ENCODE measurements at regions not wholly inside any gene's neighbourhood (a gene's known extent, or its start where the extent isn't known, plus 50 kb on each side); places are given as distances from the start of the nearest gene placed in this dataset.

DNA sequence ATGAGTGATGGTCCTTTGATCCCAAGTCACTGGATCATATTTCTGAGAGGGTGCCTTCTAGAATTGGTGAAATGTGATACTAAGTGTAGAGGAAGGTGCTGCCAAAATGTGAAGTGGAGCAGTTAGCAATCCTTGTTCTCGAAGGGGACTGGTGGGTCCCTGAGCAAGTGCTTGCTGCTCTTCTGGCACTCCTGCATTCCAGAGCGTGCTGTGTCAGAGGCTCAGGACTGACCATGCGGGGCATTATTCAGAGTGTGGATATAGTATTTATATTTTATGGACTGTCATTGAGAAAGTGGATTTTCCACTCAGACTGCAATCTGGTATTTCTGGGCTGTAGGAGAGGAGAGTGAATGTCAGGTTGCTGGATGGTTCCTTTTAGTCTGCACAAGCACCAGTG, 152.6 kb upstream of the KL start:
- DNase-seq, result no peak

GRCh38 chr13:32866921-32867320, 149.3 kb upstream of the KL start:
- DNase-seq, result no peak

GRCh38 chr13:32877491-32877890, 138.7 kb upstream of the KL start:
- no peak for DNase-seq

DNA sequence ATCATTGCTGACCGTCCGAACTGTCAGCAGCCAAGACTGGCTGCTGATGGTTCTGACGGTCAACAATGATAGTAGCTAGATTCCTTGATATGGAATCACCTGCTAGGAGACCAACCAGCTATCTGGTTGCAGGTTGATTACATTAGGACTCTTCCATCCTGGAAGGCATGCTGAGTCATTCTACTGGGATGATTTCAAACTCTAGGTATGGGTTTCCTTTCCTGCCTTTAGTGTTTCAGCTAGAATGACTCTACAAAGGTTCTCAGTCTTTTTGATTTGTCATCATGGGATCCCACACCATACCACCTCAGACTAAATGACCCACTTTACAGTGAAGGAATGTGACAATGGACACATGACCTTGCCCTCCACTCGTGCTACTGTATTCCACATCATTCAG, 138.1 kb upstream of the KL start:
- DNase-seq, result peak; percentile 27

- no peak for DNase-seq
These were observed 135.6 kb upstream of the KL start for GRCh38 chr13:32880636-32881035.

DNA sequence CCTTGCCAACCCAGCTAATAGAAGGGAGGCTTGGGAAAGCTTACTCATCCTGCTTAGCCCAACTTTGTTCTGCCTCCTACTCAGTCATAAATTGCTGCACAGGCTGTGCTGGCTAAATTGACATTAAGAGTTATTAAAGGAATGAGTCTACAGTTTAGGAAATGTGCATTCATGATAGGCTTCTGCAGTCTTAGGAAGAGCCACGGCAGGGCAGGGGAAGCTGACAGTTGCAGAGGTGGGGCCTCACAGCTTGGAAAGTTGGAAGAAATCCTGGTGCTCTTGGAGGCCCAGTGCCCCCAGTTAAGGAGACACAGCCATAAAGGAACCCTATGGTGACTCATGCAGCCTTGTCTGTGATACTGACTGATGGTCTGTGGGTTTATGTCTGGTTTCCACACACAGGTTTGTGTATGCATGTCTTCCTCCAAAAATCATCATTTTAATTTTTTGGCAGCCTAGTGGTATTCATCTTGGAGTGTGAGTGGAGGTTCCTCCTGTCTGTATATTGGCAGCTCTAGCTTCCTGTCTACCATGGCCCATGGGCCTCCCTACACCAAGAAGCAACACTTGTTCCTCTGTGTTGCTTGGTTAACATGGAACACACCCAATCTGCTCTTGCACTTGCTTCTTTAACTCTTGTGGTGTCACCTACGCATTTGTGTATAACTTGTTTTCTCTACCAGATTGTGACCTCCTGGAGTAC, 135.0 kb upstream of the KL start:
- DNase-seq, result peak; percentile 8

DNA sequence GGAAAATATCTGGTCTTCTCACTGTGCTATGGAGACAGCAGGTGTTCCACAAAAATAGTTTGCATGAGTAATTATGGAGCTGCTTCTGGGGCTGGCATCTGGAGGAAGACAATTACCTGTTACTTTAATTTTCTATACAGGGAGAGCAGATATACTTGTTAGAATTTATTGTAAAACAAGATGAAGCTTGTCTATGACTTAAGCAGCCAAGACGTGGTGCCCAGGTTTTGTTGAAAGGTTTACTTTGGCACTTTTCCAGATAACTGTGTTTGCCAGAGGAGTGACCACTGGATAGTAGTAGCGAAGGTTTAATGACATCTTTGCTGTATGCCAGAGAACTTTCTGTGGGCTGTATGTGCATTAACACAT, 134.5 kb upstream of the KL start:
- DNase-seq, result no peak

DNA sequence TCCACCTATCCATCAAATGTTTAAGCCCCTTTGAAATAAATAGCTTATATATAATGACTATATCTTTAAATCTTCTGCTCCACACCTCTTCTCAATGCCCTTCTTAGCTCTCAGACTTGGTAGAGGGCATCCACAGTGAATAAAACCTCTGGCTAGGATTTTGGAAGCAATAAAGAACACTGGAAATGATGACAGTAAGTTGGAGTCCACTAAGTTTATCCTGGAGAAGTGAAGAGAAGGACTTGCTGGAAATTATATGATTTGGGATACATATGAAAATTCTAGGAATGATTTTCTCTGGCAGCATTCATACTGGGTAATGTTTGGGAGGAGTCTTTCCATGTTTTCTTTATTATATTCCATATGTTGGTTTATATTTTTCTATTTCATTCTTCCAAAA, 133.5 kb upstream of the KL start:
- no peak for DNase-seq

DNA sequence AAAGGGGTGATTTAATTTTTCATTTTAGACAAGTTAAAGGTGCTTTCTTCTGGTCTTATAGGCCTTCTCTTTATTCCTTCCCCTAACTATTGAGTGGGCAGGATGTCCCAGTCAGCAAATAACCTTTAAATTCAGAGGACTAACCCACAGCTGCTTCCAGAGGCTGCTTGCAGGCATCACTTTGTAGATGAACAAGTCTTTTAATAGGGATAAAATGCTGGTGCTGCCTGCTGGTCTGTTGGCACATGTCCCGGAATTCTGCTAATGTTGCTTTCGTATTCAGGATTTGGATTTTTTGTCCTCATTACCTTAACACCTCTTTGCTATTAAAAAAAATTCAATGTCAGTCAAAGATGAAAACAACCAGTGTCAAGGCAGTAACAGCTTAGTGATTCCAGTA, 132.7 kb upstream of the KL start:
- no peak for DNase-seq

- DNase-seq, result no peak
These were observed 128.6 kb upstream of the KL start for GRCh38 chr13:32887617-32888016.

DNA sequence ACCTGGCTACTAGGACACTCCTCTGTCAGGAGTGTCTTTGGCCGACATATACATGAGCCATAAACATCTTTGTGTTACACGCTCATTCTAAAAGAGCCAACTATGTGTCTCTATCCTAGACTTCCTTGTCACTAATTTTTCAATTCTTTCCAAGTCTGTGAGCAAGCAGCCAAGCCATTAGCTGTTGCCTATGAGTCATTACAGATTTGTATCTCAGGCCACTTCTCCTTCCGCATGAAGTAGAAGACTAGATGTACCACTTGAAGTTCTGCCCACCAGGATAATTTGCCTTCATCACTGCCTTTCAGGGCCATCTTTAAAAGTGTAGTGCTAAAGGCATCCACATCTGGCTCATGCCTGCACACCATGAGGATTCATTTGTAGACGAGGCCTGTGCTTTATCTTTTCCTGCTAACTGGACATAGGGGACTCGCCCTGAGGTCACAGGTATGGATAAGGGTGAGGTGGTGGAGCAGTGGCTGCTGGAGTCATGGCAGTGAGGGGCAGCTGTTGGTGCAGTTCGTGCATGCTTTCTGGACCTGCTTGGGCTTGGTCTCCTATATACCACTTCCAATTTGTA, 126.1 kb upstream of the KL start:
- no peak for DNase-seq

DNA sequence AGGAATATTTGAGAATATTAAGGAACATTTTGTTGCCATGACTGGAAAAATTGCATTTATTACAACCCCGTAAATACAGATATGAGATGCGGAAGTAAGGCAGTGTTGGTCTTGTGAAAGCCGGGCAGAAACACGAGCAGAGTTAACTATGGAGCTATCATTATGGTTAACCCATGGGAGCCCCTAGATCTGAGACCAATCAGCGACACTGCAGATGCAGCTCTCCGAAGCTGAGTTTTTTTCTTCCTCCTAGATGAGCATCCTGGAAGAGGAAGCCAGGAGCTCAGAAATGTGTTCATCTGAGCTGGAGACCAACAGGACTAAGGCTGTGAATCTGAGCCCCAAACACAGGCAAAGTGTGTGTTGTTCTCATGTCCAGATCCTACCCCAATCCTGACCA, 123.0 kb upstream of the KL start:
- no peak for DNase-seq

- peak; percentile 39 for DNase-seq
These were observed 121.6 kb upstream of the KL start for GRCh38 chr13:32894589-32895001.

DNA sequence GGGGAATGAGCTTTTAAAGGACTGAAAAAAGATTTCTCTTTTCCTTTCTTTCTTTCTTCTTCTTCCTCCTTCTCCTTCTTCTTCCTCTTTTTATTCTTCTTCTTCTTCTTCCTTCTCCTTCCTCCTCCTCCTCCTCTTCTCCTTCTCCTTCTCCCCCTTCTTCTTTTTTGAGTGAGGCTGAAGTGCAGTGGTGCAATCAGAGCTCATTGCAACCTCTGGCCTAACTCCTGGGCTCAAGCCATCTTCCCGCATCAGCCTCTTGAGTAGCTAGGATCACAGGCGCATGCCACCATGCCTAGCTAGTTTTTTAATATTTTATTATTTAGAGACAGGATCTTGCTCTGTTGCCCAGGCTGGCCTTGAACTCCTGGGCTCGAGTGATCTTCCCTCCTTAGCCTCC, 120.9 kb upstream of the KL start:
- no peak for DNase-seq

DNA sequence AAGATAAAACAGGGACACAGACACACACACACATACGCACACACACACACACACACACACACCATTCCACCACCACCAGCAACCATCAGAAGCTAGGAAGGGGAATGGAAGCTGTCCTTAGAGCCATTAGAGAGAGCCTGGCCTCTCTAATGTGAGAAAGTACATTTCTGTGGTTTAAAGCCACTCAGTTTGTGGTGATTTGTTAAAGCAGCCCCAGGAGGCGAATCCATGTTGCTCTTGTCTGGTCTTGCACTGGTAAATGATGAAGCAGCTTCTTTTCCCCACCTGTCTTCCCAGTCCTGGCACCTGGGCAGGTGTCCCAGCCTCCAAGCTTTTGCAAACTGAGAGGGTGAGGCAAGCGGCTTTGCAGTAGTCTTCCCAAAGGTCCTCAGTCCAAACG, 118.9 kb upstream of the KL start:
- no peak for DNase-seq

- DNase-seq, result no peak
These were observed 114.0 kb upstream of the KL start for GRCh38 chr13:32902029-32902780.

DNA sequence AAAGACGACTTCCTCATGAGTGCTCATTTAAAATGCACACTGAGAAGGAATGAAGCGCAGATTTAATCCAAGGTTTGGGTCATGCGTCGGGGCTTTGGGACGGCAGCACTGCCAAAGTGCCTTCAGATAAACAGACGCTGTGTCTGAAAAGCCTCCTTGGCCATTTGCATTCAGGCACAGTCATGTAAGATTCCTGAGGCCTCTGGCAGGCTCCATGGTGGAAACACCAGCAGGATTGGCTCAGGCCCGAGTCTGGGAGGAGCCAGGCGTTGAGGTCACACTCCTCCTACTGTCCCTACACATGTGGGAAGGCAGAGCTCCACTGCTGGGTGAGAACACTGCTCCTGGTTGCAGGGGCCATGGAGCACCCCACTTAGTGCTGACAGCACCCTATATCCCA, 113.3 kb upstream of the KL start:
- DNase-seq, result no peak

- DNase-seq, result no peak
These were observed 112.5 kb upstream of the KL start for GRCh38 chr13:32903720-32904119.

DNA sequence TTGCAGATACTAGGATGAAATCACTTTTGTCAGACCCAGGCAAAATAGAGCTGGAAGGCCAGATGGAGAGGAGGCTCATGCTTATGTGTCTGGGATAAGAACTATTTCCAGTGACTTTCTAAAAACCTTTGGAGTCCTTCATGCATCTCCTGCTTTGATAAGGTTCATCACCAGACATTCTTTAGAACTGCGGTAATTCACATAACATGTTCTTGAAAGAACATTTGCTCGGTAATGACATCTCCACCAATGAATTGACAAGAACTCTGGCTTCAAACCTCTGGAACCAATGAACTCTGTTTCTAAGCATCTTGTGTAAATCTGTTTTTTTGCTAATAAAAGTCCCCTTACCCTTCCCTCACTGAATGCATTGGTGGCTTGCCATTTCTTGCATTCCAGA, 112.0 kb upstream of the KL start:
- DNase-seq, result no peak

DNA sequence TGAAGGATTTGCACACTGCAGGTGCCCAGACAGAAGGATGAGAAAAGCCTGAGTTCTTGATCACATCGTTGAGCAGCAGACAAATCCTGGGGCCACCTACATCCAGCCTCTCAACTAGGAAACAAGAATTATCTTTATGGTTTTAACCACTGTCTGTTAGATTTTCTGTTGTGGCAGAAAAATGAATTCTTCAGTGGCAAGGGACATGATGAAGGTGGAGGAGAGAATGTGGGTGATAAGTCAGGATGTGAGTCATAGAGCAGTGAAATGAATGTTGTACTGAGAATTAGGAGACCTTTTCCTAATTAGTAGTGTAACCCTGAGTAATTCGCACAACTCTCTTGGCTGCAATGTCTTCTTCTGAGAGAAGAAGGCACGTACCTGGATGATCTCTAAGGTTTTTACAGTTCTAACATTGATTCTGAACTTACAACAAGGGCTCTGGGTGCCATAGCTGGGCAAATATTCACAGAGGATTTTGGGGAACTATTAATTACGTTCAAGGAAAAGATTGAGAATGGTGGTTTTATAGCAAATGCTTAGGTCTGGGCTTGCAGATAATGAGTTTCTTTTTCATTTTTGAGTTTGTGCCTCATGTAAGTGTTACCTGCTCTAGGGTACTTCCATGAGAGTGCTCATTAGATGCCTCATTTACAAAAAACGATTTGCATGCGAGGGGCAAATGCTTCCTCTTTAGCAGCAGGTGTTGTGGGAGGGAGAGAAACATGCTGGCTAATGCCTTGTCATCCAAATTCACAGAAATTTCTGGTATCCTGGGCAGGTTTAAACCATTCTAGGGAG, 111.0 kb upstream of the KL start:
- DNase-seq, result peak; percentile 86

GRCh38 chr13:32905864-32906180, 110.4 kb upstream of the KL start:
- DNase-seq, result no peak

GRCh38 chr13:32907211-32907610, 109.0 kb upstream of the KL start:
- no peak for DNase-seq

GRCh38 chr13:32910530-32910929, 105.7 kb upstream of the KL start:
- DNase-seq, result no peak

GRCh38 chr13:32911506-32911905, 104.7 kb upstream of the KL start:
- peak; percentile 66 for DNase-seq

All from activated CD4-positive, alpha-beta T cell treated with anti-CD3 and anti-CD28 coated beads, Interleukin-2, Interleukin-6, amounts not matched to agents 100 ng/mL and 50 ng/mL, durations not matched to agents 16 hours and 8 hours (primary cell).